ENCODE measurements at regions not wholly inside any gene's neighbourhood (a gene's known extent, or its start where the extent isn't known, plus 50 kb on each side); places are given as distances from the start of the nearest gene placed in this dataset.
"Not testable (repeated sequence)": the region's sequence is repeated elsewhere in the genome, so short reads cannot be mapped to it uniquely, and the experiment has no call there.

DNA sequence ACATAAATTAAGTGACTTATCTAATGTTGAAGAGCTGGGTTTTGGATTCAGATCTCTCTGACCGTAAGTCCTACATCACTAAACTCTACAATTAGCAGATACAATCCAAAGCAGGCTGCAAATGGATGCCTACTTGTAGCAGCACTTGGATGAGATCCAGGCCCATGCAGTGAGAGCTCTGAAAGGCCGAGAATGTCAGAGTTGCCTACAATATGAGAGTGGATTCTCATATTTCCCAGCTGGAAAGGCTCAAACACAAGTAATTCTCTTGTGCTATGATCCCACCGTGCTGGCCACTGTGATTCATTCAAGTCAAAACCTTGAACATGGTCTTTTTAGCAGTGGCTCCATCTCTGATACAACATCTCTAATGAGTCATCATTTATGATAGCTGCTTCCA is 125.4 kb upstream of the CHRDL1 start:
- TF ChIP-seq, protein P1, sequence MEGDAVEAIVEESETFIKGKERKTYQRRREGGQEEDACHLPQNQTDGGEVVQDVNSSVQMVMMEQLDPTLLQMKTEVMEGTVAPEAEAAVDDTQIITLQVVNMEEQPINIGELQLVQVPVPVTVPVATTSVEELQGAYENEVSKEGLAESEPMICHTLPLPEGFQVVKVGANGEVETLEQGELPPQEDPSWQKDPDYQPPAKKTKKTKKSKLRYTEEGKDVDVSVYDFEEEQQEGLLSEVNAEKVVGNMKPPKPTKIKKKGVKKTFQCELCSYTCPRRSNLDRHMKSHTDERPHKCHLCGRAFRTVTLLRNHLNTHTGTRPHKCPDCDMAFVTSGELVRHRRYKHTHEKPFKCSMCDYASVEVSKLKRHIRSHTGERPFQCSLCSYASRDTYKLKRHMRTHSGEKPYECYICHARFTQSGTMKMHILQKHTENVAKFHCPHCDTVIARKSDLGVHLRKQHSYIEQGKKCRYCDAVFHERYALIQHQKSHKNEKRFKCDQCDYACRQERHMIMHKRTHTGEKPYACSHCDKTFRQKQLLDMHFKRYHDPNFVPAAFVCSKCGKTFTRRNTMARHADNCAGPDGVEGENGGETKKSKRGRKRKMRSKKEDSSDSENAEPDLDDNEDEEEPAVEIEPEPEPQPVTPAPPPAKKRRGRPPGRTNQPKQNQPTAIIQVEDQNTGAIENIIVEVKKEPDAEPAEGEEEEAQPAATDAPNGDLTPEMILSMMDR (IDR thresholded peaks at IDR 0.05; ENCODE audit: control insufficient read depth, extremely low read depth, insufficient read depth), result no peak
- DNase-seq (ENCODE audit: low read depth), result no peak
- no peak overlapping the region for H3K4me3 ChIP-seq (ENCODE audit: low read depth, low read length)

DNA sequence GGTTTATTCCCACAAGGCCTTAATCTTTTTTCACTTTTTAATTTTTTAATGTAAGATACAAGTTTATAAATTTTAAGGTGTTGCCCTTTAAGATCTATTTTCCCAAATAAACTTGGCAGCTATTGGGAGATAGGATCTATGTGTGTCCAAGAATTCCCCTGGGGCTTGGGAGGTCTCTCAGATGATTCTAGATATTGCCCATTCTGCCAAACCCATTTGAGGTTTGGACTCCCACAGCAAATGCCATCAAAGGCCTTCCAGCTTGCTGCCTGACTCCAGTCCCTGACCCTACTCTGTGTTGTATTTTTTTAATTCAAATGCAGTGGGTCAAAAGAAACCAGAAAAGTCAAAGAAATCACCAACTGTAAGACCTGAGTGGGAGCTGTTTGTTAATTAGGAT is 120.0 kb upstream of the CHRDL1 start:
- TF ChIP-seq, protein P1 (IDR thresholded peaks at IDR 0.05; ENCODE audit: control insufficient read depth, extremely low read depth, insufficient read depth), result no peak
- DNase-seq (ENCODE audit: low read depth), result no peak
- no peak overlapping the region for H3K4me3 ChIP-seq (ENCODE audit: low read depth, low read length)

DNA sequence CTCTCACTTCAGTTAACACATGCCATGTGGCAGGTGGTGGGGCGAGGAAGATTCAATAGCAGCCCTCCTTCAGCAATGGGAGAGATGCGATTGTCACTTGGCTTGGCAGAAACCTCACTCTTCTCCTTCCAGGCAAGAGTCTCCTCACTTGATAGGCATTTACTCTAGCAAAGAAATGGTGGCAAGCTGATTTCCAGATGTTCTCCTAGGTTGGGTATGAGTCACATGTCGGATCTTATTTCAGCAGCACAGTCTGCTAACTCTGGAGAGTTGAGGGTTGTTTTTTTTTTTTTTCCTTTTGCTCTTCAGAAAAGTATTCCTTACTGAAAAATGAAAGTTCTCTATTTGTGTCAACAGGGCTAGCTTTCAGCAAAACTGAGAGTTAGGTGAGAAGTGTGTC is 119.5 kb upstream of the CHRDL1 start:
- H3K4me3 ChIP-seq (ENCODE audit: low read depth, low read length), result no peak overlapping the region
- TF ChIP-seq, protein P1 (IDR thresholded peaks at IDR 0.05; ENCODE audit: control insufficient read depth, extremely low read depth, insufficient read depth), result no peak
- no peak for DNase-seq (ENCODE audit: low read depth)

DNA sequence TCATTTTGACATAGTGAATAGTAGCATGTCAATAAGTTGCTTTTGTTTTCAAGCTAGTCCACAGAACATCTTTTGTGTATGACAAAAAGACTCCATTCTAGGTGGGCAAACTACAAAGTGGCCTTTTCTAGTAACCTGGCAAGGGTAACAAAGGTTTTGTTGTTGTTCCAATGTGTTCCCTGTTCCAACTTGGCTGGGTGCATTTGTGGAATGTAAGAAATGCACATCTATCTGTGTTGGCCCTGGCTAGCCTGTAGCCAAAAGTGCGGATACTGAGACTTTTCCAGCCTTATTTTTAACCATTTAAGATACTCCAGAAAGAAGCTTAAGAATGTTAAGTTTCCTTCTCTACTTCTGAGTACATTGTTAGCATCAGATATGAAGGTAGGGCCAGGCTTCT is 118.7 kb upstream of the CHRDL1 start:
- TF ChIP-seq, protein P1 (IDR thresholded peaks at IDR 0.05; ENCODE audit: control insufficient read depth, extremely low read depth, insufficient read depth), result no peak
- H3K4me3 ChIP-seq (ENCODE audit: low read depth, low read length), result no peak overlapping the region
- DNase-seq (ENCODE audit: low read depth), result no peak

DNA sequence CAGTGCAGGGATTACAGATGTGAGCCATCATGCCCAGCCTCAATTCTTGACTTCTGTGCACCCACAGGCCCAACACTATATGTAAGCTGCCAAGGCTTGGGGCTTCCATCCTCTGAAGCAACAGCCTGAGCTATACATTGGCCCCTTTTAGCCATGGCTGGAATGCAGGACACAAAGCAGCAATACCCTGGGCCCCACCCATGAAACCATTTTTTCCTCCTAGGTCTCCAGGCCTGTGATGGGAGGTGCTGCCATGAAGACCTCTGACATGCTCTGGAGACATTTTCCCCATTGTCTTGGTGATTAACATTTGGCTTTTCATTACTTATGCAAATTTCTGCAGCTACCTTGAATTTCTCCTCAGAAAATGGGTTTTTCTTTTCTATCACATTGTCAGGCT is 109.1 kb upstream of the CHRDL1 start:
- H3K4me3 ChIP-seq (ENCODE audit: low read depth, low read length); DNase-seq (ENCODE audit: low read depth): not testable (repeated sequence)

DNA sequence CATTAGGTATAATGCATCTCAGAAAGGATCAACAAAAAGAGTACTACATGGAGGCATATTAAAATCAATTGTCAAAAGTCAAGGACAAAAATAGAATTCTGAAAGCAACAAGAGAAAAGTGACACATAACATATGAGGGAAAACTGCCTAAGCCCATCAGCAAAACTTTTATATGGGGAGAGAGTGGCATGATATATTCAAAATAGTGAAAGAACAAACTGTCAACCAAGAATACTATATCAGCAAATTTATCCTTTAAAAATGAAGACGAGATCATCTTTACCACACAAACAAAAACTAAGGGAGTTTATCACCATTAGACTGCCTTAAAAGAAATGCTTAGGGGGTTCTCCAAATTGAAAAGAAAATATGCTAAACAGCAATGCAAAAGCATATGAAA is 86.4 kb upstream of the CHRDL1 start:
- TF ChIP-seq, protein P1 (IDR thresholded peaks at IDR 0.05; ENCODE audit: control insufficient read depth, extremely low read depth, insufficient read depth), result no peak
- no peak for DNase-seq (ENCODE audit: low read depth)
- H3K4me3 ChIP-seq (ENCODE audit: low read depth, low read length), result no peak overlapping the region

DNA sequence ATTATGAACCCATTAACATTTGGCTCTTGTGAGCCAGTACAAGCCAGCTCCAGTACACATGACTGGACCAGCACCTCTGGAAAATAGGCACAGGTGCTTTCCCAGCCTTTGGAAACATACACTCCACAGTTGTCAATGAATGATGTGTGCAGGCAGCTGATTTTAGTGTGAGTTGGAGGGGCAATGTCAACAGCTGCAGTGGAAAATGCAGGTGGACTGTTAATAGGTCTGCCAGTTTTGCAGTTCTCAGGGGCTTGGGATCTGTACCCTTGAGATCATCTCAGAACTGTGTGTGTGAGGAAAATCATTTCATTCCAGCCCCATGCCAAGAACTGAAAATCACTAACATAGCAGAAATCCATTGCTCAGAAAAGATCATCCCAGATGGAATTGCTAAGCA is 81.7 kb upstream of the CHRDL1 start:
- no peak overlapping the region for H3K4me3 ChIP-seq (ENCODE audit: low read depth, low read length)
- TF ChIP-seq, protein P1 (IDR thresholded peaks at IDR 0.05; ENCODE audit: control insufficient read depth, extremely low read depth, insufficient read depth), result no peak
- DNase-seq (ENCODE audit: low read depth), result no peak

DNA sequence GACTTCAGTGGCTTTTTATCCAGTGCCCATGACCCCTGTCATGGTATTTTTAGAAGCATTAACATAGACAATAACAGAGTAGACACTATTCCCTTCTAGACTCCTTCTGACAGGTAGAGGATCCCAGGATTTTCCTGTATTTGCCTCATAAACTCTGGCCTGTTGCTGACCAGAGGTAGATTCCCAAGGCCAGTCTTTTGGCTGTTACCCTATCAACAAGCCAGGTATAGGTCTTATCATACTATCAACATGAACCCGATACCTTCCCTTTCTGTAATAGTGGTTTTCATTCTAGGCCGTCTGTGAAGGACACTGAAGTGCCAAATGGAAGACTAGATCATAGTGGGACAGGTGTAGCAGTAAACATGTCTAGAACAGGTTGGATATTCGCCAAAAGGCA is 76.2 kb upstream of the CHRDL1 start:
- DNase-seq (ENCODE audit: low read depth), result no peak
- TF ChIP-seq, protein P1 (IDR thresholded peaks at IDR 0.05; ENCODE audit: control insufficient read depth, extremely low read depth, insufficient read depth), result no peak
- no peak overlapping the region for H3K4me3 ChIP-seq (ENCODE audit: low read depth, low read length)

Data from LNCaP clone FGC (cell line).